ENCODE measurements at regions not wholly inside any gene's neighbourhood (a gene's known extent, or its start where the extent isn't known, plus 50 kb on each side); places are given as distances from the start of the nearest gene placed in this dataset.

DNA sequence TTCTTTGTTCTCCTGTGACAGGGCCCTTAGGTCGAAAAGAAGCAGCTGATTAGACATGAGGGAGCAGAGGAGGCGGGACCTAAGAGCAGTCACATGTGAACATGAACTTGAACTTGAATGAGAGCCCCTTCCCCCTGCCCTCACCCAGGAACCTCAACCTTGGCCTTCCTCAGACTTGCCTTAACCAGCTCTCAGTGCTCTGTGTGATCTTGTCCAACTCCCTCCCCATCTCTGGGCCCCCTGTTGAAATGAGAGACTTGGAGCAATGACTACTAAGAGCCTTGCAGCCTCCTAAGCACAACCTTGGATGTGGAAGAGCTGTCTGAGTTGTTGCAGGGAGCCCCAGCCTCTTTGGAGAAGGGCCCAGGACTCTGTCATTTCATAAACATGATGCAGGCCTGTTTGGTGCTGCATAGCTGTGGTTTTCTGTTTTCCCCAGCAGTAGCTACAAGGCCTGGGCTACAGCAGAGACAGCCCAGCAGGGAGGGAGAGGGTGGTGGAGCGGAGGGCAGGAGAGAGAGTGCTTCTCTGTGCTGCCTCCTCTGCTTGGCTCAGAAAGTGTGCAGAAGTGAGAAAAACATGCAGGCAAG lies 123.9 kb upstream of the ZMIZ1 start:
- ChIA-PET CTCF (no interaction called here), POLR2A (ENCODE audit: low non-redundant PET) (no interaction called here)
- no peak overlapping the region for H3K4me3 ChIP-seq (ENCODE audit: low read depth, low read length, poor library complexity, severe bottlenecking)
- no peaks in the 10 kb centered on the region for H3K27me3 ChIP-seq (replicated peaks; ENCODE audit: insufficient read depth, low read depth, low read length, poor library complexity)
- no peak for DNase-seq (ENCODE audit: low spot score)
- TF ChIP-seq, protein P1, sequence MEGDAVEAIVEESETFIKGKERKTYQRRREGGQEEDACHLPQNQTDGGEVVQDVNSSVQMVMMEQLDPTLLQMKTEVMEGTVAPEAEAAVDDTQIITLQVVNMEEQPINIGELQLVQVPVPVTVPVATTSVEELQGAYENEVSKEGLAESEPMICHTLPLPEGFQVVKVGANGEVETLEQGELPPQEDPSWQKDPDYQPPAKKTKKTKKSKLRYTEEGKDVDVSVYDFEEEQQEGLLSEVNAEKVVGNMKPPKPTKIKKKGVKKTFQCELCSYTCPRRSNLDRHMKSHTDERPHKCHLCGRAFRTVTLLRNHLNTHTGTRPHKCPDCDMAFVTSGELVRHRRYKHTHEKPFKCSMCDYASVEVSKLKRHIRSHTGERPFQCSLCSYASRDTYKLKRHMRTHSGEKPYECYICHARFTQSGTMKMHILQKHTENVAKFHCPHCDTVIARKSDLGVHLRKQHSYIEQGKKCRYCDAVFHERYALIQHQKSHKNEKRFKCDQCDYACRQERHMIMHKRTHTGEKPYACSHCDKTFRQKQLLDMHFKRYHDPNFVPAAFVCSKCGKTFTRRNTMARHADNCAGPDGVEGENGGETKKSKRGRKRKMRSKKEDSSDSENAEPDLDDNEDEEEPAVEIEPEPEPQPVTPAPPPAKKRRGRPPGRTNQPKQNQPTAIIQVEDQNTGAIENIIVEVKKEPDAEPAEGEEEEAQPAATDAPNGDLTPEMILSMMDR (conservative IDR thresholded peaks at IDR 0.05; ENCODE audit: low read depth, low read length), result no peak
- no peak for TF ChIP-seq EZH2 (IDR thresholded peaks at IDR 0.05; ENCODE audit: borderline replicate concordance, low read depth, low read length, poor library complexity, severe bottlenecking)
- no peaks in the 10 kb centered on the region for H3K4me1 ChIP-seq (ENCODE audit: insufficient read depth, low read length, poor library complexity, severe bottlenecking)
- no peaks in the 10 kb centered on the region for H3K9me3 ChIP-seq (ENCODE audit: low read depth, low read length, poor library complexity, severe bottlenecking)
- H3K36me3 ChIP-seq (ENCODE audit: insufficient read depth, low read length, poor library complexity, severe bottlenecking), result no peaks in the 10 kb centered on the region
- H3K27ac ChIP-seq (ENCODE audit: low read depth, low read length, poor library complexity, severe bottlenecking), result no peak overlapping the region
- no TSS peak for BruUV-seq (replicated peaks)
- intact Hi-C loops (cut with micrococcal nuclease; ENCODE audit: unreplicated experiment), result no loop called here

DNA sequence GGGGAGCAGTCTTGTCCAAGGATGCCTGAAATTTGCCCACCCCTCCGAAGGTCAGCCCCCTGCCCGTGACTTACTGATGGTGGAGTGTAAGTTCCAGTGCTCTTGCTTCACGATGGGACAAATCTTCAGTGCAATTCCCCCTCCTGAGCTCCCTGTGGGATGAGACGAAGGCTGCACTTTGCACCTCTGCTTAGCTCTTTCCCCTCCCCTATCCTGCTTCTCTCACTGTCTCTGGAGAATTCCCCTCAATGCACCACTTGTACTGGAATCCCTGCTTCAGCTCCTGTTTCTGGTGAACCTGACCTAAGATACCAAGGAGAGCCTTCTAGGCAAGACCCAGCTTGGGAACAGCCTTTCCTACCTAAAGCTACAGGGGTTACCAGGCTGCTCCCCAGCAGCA lies 122.9 kb upstream of the ZMIZ1 start:
- CTCF ChIA-PET, result no interaction called here

GRCh38 chr10:78947226-78947625 lies 121.5 kb upstream of the ZMIZ1 start:
- Histone ChIP-seq H3K4me3 (ENCODE audit: low read depth, low read length, poor library complexity, severe bottlenecking) (no peak overlapping the region), H3K27ac (ENCODE audit: low read depth, low read length, poor library complexity, severe bottlenecking) (no peak overlapping the region), H3K36me3 (ENCODE audit: insufficient read depth, low read length, poor library complexity, severe bottlenecking) (no peaks in the 10 kb centered on the region), H3K4me1 (ENCODE audit: insufficient read depth, low read length, poor library complexity, severe bottlenecking) (no peaks in the 10 kb centered on the region), H3K9me3 (ENCODE audit: low read depth, low read length, poor library complexity, severe bottlenecking) (no peaks in the 10 kb centered on the region), H3K27me3 (replicated peaks; ENCODE audit: insufficient read depth, low read depth, low read length, poor library complexity) (no peaks in the 10 kb centered on the region)
- ChIA-PET POLR2A (ENCODE audit: low non-redundant PET) (no interaction called here), CTCF (no interaction called here)
- no peak for DNase-seq (ENCODE audit: low spot score)
- BruUV-seq (replicated peaks), result no TSS peak
- TF ChIP-seq, protein P1 (conservative IDR thresholded peaks at IDR 0.05; ENCODE audit: low read depth, low read length), result no peak
- TF ChIP-seq EZH2 (IDR thresholded peaks at IDR 0.05; ENCODE audit: borderline replicate concordance, low read depth, low read length, poor library complexity, severe bottlenecking), result no peak
- intact Hi-C loops (cut with micrococcal nuclease; ENCODE audit: unreplicated experiment), result no loop called here

More for the DNA sequence above, 122.9 kb upstream of the ZMIZ1 start:
- no TSS peak for BruUV-seq (replicated peaks)
- no peaks in the 10 kb centered on the region for H3K27me3 ChIP-seq (replicated peaks; ENCODE audit: insufficient read depth, low read depth, low read length, poor library complexity)
- DNase-seq (ENCODE audit: low spot score), result no peak
- no peaks in the 10 kb centered on the region for H3K4me1 ChIP-seq (ENCODE audit: insufficient read depth, low read length, poor library complexity, severe bottlenecking)
- no peak overlapping the region for H3K4me3 ChIP-seq (ENCODE audit: low read depth, low read length, poor library complexity, severe bottlenecking)
- H3K9me3 ChIP-seq (ENCODE audit: low read depth, low read length, poor library complexity, severe bottlenecking), result no peaks in the 10 kb centered on the region
- H3K27ac ChIP-seq (ENCODE audit: low read depth, low read length, poor library complexity, severe bottlenecking), result no peak overlapping the region
- TF ChIP-seq, protein P1 (conservative IDR thresholded peaks at IDR 0.05; ENCODE audit: low read depth, low read length), result no peak
- TF ChIP-seq EZH2 (IDR thresholded peaks at IDR 0.05; ENCODE audit: borderline replicate concordance, low read depth, low read length, poor library complexity, severe bottlenecking), result no peak
- intact Hi-C loops (cut with micrococcal nuclease; ENCODE audit: unreplicated experiment), result no loop called here
- POLR2A ChIA-PET (ENCODE audit: low non-redundant PET), result no interaction called here
- no peaks in the 10 kb centered on the region for H3K36me3 ChIP-seq (ENCODE audit: insufficient read depth, low read length, poor library complexity, severe bottlenecking)
